Upper lobe of right lung (tissue), 1 donor: ENCODE measurements at regions not wholly inside any gene's neighbourhood (a gene's known extent, or its start where the extent isn't known, plus 50 kb on each side); places are given as distances from the start of the nearest gene placed in this dataset.

Source experiments
- ATAC-seq: fragments of 200-7000 bp; cut with Tn5 transposase; one replicate; pipeline ENCODE4 v1.9.1; 2020; ENCODE audit warnings: mild to moderate bottlenecking, moderate library complexity
- DNase-seq: peaks from one replicate; pipeline ENCODE4 v3.0.0-alpha.2; 2020
- H3K27ac ChIP-seq: fragments of 200-600 bp; one replicate; pipeline ENCODE4 v1.8.0; 2022
- H3K27me3 ChIP-seq: fragments of 200-600 bp; one replicate; pipeline ENCODE4 v1.8.0; 2022; ENCODE audit warnings: mild to moderate bottlenecking
- H3K36me3 ChIP-seq: fragments of 200-600 bp; one replicate; pipeline ENCODE4 v1.8.0; 2022
- H3K4me1 ChIP-seq: fragments of 200-600 bp; one replicate; pipeline ENCODE4 v1.8.0; 2022
- H3K4me3 ChIP-seq: fragments of 200-600 bp; one replicate; pipeline ENCODE4 v1.8.0; 2022; ENCODE audit warnings: mild to moderate bottlenecking
- H3K9me3 ChIP-seq: fragments of 200-600 bp; one replicate; pipeline ENCODE4 v1.8.0; 2022
- intact Hi-C: fragments of 100-400 bp; cut with DNase I; formaldehyde crosslinking; loops from one replicate; pipeline ENCODE4 v1.11.0; 2022
- TF ChIP-seq, protein P1 (sequence below): fragments of 200-600 bp; IDR thresholded peaks from one replicate; pipeline ENCODE4 v1.8.0; 2022; ENCODE audit warnings: antibody characterized with exemption
- donor health status: DM: no; HTN: yes; CAD: no; lungs with severe emphysema.

- no peaks in the 10 kb centered on the region for H3K27me3 ChIP-seq
- TF ChIP-seq, protein P1, sequence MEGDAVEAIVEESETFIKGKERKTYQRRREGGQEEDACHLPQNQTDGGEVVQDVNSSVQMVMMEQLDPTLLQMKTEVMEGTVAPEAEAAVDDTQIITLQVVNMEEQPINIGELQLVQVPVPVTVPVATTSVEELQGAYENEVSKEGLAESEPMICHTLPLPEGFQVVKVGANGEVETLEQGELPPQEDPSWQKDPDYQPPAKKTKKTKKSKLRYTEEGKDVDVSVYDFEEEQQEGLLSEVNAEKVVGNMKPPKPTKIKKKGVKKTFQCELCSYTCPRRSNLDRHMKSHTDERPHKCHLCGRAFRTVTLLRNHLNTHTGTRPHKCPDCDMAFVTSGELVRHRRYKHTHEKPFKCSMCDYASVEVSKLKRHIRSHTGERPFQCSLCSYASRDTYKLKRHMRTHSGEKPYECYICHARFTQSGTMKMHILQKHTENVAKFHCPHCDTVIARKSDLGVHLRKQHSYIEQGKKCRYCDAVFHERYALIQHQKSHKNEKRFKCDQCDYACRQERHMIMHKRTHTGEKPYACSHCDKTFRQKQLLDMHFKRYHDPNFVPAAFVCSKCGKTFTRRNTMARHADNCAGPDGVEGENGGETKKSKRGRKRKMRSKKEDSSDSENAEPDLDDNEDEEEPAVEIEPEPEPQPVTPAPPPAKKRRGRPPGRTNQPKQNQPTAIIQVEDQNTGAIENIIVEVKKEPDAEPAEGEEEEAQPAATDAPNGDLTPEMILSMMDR = no peak
- H3K4me1 ChIP-seq = no peaks in the 10 kb centered on the region
- DNase-seq = no peak
- no peak for ATAC-seq
- no peak overlapping the region for H3K4me3 ChIP-seq
- intact Hi-C loops = no loop called here
- H3K9me3 ChIP-seq = no peaks in the 10 kb centered on the region
- H3K36me3 ChIP-seq = no peaks in the 10 kb centered on the region
- no peak overlapping the region for H3K27ac ChIP-seq
Measured at GRCh38 chr16:51888016-51888415, 658.9 kb downstream of the TOX3 start.

DNA sequence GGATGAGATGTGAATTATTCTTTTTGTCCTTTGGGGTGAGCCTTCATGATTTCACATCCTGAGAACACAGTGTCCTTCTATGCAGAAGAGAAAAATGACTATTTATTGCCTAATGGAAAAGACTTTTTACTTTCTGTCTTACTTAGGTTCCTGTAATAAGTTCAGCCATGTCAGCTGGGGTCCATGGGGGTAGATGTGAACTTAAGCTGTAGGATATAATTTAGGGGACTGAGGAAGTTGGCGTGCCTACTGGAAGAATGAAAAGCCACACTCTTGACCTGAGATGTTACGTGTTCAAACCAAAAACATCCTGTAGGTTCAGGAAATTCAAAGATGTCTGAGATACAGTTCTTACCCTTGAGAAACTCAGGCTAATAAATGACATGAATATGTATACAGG, 660.5 kb downstream of the TOX3 start:
- Histone ChIP-seq H3K4me3 (no peak overlapping the region), H3K27me3 (no peaks in the 10 kb centered on the region), H3K36me3 (no peaks in the 10 kb centered on the region), H3K9me3 (no peaks in the 10 kb centered on the region), H3K27ac (no peak overlapping the region), H3K4me1 (no peaks in the 10 kb centered on the region)
- TF ChIP-seq, protein P1 = no peak
- DNase-seq (no peak), ATAC-seq (no peak)
- intact Hi-C loops = no loop called here

DNA sequence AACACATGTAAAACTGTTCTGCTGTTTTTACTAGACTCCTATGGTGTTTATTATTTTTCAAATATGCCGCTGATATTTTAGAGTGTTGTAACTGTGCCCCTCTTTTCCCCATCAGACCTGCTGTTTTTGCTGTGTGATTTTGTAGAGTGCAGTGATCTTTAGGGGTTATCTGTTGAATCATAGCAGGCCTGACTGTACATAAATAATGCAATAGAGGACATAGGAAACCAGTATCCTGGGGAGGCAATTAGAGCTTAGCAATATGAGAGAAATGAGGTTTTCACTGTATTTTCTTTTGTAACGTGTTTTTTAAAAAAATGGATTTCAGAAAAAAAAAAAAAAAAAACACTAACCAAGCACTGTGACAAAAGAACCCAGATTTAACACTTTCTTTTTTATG, 662.2 kb downstream of the TOX3 start:
- H3K27ac ChIP-seq = no peak overlapping the region
- H3K27me3 ChIP-seq = no peaks in the 10 kb centered on the region
- no peak for DNase-seq
- no peak for ATAC-seq
- intact Hi-C loops = no loop called here
- H3K4me1 ChIP-seq = no peaks in the 10 kb centered on the region
- TF ChIP-seq, protein P1 = no peak
- no peaks in the 10 kb centered on the region for H3K36me3 ChIP-seq
- H3K9me3 ChIP-seq = no peaks in the 10 kb centered on the region
- no peak overlapping the region for H3K4me3 ChIP-seq

- ATAC-seq = no peak
- intact Hi-C loops = no loop called here
- Histone ChIP-seq H3K4me1 (no peaks in the 10 kb centered on the region), H3K4me3 (no peak overlapping the region), H3K27ac (no peak overlapping the region), H3K27me3 (no peaks in the 10 kb centered on the region), H3K9me3 (no peaks in the 10 kb centered on the region), H3K36me3 (no peaks in the 10 kb centered on the region)
- TF ChIP-seq, protein P1 = no peak
- DNase-seq = no peak
Measured at GRCh38 chr16:51881731-51882130, 665.2 kb downstream of the TOX3 start.

DNA sequence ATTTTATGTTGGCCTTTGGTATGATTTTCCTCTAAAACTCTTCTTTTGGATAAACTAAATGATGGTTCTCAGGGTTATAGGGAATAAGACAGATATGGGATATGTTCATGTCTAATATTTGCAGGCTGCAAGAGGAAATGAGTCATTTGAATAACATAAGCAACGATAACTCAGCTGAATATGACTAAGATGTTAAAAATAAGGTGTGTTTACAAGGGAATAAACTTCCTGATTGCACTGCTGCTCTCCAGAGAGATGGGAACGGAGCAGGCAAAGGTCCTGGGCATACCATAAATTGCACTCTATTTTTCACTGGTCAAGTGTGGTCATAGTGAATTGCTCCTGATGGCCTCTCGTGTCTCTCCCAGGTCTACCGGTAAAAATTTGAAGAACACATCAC, 666.2 kb downstream of the TOX3 start:
- ATAC-seq (no peak), DNase-seq (no peak)
- Histone ChIP-seq H3K27ac (no peak overlapping the region), H3K4me1 (no peaks in the 10 kb centered on the region), H3K4me3 (no peak overlapping the region), H3K9me3 (no peaks in the 10 kb centered on the region), H3K27me3 (no peaks in the 10 kb centered on the region), H3K36me3 (no peaks in the 10 kb centered on the region)
- intact Hi-C loops = no loop called here
- TF ChIP-seq, protein P1 = no peak

DNA sequence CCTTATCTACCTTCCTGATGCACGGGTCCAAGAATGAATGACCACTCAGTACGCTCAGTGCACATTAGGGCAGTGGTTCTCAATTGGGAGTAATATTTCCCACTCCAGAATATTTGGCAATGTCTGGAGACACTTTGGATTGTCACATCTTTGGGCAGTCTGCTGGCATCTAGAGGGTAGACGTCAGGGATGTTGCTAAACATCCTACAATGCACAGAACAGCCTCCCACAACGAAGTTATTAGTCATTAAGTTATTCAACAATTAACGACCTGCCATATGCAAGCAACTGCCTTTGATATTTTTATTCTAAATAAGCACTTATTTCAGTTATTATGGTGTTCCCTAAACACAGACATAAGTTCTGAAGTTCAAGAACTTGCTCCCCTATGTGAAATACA, 669.3 kb downstream of the TOX3 start:
- no peak for DNase-seq
- Histone ChIP-seq H3K27me3 (no peaks in the 10 kb centered on the region), H3K36me3 (no peaks in the 10 kb centered on the region), H3K9me3 (no peaks in the 10 kb centered on the region), H3K4me3 (no peak overlapping the region), H3K27ac (no peak overlapping the region), H3K4me1 (no peaks in the 10 kb centered on the region)
- intact Hi-C loops = no loop called here
- ATAC-seq = no peak
- TF ChIP-seq, protein P1 = no peak
